H1 (cell line): ENCODE measurements at regions not wholly inside any gene's neighbourhood (a gene's known extent, or its start where the extent isn't known, plus 50 kb on each side); places are given as distances from the start of the nearest gene placed in this dataset.

Source experiments
- KDM1A ChIP-seq: fragments of 200-600, 300-600 bp; sonication (generic); IDR thresholded peaks from 2 replicates; pipeline ENCODE4 v1.7.1; 2016; ENCODE audit warnings: mild to moderate bottlenecking, low read length, borderline replicate concordance
- NRF1 ChIP-seq: IDR thresholded peaks from 2 replicates; pipeline ENCODE4 v1.6.1; 2011; ENCODE audit warnings: mild to moderate bottlenecking, low read depth, low read length, improper control_type of control experiment
- PHF8 ChIP-seq: fragments of 200-600 bp; sonication (generic); conservative IDR thresholded peaks from 2 replicates; pipeline ENCODE4 v1.7.1; 2012; ENCODE audit warnings: low read depth, mild to moderate bottlenecking, inconsistent platforms, low read length, moderate library complexity
- POLR2AphosphoS5 ChIP-seq: IDR thresholded peaks from 2 replicates; pipeline ENCODE4 v1.6.1; 2011; ENCODE audit warnings: low read depth, low read length
- SIN3A ChIP-seq, 2 experiments: IDR thresholded peaks in 1 of 2; conservative IDR thresholded peaks in 1 of 2; 2 replicates each; pipeline ENCODE4 v1.6.1; 2011 to 2012; ENCODE audit warnings: low read length in 2 of 2, improper control_type of control experiment in 1 of 2, low read depth in 1 of 2, mild to moderate bottlenecking in 1 of 2
- SUZ12 ChIP-seq: fragments of 200-600 bp; sonication (generic); IDR thresholded peaks from 2 replicates; pipeline ENCODE4 v1.6.1; 2012; ENCODE audit warnings: mild to moderate bottlenecking, inconsistent platforms, low read length, moderate library complexity, mixed read lengths

- TF ChIP-seq KDM1A = no peak
- TF ChIP-seq SUZ12 = no peak
- no peak for TF ChIP-seq PHF8
- TF ChIP-seq NRF1 = no peak
- TF ChIP-seq POLR2AphosphoS5 = no peak
- TF ChIP-seq SIN3A (conservative IDR thresholded peaks at IDR 0.05 in 1 of 2, IDR thresholded peaks at IDR 0.05 in 1 of 2; ENCODE audit: low read depth in 1 of 2, low read length in 2 of 2) = no peak
- TF ChIP-seq, all 59 proteins: peak for 0
These were observed 371.5 kb downstream of the HAPSTR1 start (continued) for GRCh38 chr16:9462984-9463383.
